ENCODE measurements at regions not wholly inside any gene's neighbourhood (a gene's known extent, or its start where the extent isn't known, plus 50 kb on each side); places are given as distances from the start of the nearest gene placed in this dataset.

GRCh38 chr10:33861833-33862232, 527.4 kb upstream of the NRP1 start:
- no peak for TF ChIP-seq CTCF (IDR thresholded peaks at IDR 0.05)
- TF ChIP-seq ZFX (IDR thresholded peaks at IDR 0.05; ENCODE audit: borderline replicate concordance) = no peak
